ENCODE measurements at regions not wholly inside any gene's neighbourhood (a gene's known extent, or its start where the extent isn't known, plus 50 kb on each side); places are given as distances from the start of the nearest gene placed in this dataset.

DNA sequence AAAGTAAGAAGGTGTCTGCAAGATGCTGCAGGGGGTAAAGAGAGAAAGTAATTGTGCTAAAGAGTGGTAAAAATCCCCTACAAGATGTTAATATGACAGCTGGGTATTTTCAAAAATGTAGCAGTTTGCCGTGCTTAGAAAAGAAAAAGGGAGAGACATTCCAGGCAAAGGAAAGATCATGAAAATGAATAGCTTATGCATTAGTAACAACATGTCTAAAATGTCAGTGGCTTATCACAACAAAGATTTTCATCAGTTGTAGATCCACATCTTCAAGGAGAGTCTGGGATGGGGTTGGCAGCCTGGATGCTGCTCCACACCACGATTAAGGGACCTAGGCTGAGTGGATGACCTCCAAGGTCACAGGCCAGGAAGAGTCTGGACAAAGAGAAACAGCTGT lies 920.9 kb downstream of the GRID1 start:
- no peak overlapping the region for H3K4me3 ChIP-seq (ENCODE audit: low read depth, low read length)
- DNase-seq (ENCODE audit: low read depth): no peak
- TF ChIP-seq, protein P1, sequence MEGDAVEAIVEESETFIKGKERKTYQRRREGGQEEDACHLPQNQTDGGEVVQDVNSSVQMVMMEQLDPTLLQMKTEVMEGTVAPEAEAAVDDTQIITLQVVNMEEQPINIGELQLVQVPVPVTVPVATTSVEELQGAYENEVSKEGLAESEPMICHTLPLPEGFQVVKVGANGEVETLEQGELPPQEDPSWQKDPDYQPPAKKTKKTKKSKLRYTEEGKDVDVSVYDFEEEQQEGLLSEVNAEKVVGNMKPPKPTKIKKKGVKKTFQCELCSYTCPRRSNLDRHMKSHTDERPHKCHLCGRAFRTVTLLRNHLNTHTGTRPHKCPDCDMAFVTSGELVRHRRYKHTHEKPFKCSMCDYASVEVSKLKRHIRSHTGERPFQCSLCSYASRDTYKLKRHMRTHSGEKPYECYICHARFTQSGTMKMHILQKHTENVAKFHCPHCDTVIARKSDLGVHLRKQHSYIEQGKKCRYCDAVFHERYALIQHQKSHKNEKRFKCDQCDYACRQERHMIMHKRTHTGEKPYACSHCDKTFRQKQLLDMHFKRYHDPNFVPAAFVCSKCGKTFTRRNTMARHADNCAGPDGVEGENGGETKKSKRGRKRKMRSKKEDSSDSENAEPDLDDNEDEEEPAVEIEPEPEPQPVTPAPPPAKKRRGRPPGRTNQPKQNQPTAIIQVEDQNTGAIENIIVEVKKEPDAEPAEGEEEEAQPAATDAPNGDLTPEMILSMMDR (IDR thresholded peaks at IDR 0.05; ENCODE audit: low read depth, low read length, missing control alignments): no peak
- in situ Hi-C loops (cut with HindIII; ENCODE audit: low sequenced_read_pairs): no loop called here

DNA sequence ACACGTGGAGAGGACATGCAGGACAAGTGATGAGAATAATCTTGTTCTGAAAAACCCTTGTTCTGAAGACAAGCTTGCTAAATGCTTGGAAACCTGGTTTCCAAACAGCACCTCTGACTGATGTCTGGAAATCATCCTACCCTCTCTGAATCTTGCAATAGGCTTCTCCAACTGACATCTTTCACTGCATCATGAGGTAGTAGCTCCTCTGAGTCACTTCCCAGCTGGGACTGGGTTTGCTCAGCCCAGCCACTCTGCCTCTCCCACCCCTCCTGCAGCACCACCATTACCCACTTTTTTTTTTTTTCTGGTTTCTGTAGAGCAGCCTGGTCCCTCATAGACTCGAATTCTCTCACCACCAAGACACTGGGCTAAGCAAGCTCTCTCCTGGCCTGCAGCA lies 919.8 kb downstream of the GRID1 start:
- in situ Hi-C loops (cut with HindIII; ENCODE audit: low sequenced_read_pairs): no loop called here
- no peak for DNase-seq (ENCODE audit: low read depth)
- TF ChIP-seq, protein P1 (IDR thresholded peaks at IDR 0.05; ENCODE audit: low read depth, low read length, missing control alignments): no peak
- H3K4me3 ChIP-seq (ENCODE audit: low read depth, low read length): no peak overlapping the region

DNA sequence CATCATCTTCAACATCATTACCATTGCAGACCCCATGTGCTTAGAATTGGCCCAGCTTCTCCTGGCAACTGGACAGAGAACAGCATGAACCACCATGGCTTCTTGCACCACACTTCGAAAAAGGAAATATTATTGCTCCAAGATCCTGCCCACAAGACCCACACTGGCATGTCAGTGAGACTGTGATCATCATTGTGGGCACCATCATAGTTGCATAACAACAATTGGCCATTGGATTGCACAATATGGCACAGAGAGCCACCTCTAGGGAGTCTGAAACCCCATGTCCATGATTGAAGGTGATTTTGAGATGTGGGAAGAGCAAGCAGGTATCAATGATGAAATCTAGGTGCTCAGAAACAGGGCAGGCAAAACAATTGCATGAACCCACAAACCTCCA lies 918.9 kb downstream of the GRID1 start:
- DNase-seq (ENCODE audit: low read depth): no peak
- H3K4me3 ChIP-seq (ENCODE audit: low read depth, low read length): no peak overlapping the region
- TF ChIP-seq, protein P1 (IDR thresholded peaks at IDR 0.05; ENCODE audit: low read depth, low read length, missing control alignments): no peak
- in situ Hi-C loops (cut with HindIII; ENCODE audit: low sequenced_read_pairs): no loop called here

DNA sequence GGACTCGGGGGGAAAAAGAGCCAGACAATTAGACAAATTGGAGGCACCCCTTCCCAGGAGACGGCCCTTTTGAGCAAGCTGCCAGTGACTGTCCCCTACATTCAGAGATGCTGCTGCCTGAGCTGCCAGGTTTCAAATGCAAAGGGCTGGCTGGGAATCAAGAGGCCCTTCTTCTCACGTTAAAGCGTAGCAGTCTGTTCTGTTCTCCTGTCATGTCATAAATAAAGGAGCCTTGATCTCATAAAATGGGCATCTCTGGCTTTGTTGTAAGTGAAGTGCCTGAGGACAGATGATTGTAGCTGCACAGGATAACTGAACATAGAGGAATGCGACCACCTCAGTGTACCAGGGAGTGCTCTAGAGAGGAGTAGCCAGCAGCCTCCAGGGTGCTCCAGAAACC lies 917.9 kb downstream of the GRID1 start:
- DNase-seq (ENCODE audit: low read depth): no peak

DNA sequence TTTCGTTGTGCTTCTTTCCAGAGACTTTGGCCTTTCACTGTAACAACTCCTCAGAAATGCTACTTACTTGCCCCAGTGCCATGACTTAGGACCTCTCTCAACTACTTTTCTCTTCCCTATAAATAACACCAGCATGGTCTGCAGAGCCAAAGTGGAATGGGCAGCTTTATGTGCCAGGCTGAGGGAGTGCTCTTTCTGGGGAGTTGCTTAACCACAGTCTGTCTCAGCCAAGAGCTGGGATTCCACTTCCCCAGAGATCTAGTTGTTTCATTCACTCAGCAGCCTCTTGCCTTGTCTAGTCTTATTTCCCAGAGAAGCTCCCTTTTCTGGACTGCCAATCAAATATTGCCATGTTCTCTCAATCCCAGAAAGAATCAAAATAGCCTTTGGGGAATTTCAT lies 912.2 kb downstream of the GRID1 start:
- in situ Hi-C loops (cut with HindIII; ENCODE audit: low sequenced_read_pairs): no loop called here
- DNase-seq (ENCODE audit: low read depth): no peak
- TF ChIP-seq, protein P1 (IDR thresholded peaks at IDR 0.05; ENCODE audit: low read depth, low read length, missing control alignments): no peak

More for the DNA sequence above, 917.9 kb downstream of the GRID1 start:
- H3K4me3 ChIP-seq (ENCODE audit: low read depth, low read length): no peak overlapping the region
- in situ Hi-C loops (cut with HindIII; ENCODE audit: low sequenced_read_pairs): no loop called here
- TF ChIP-seq, protein P1 (IDR thresholded peaks at IDR 0.05; ENCODE audit: low read depth, low read length, missing control alignments): no peak

DNA sequence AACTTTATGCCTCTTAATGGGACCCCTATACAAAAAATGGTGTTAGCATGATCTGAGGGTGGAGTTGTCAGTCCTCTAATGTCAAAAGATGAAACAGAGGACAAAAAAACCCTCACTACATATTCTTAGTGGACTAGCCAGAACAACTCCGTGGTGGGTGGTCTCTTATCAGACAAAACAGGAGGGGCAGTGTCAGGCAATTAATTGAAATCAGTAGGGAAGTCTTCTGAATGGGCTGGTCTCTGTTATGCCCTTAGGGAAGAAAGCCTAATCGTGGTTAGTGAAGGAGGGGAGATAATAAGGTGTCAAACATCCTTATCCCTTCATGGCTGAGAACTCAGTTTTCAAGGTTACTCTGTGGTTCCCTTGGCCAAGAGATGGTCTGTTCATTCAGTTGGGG lies 909.4 kb downstream of the GRID1 start:
- H3K4me3 ChIP-seq (ENCODE audit: low read depth, low read length): no peak overlapping the region
- no peak for DNase-seq (ENCODE audit: low read depth)
- TF ChIP-seq, protein P1 (IDR thresholded peaks at IDR 0.05; ENCODE audit: low read depth, low read length, missing control alignments): no peak
- in situ Hi-C loops (cut with HindIII; ENCODE audit: low sequenced_read_pairs): no loop called here

More for the DNA sequence above, 912.2 kb downstream of the GRID1 start:
- no peak overlapping the region for H3K4me3 ChIP-seq (ENCODE audit: low read depth, low read length)

DNA sequence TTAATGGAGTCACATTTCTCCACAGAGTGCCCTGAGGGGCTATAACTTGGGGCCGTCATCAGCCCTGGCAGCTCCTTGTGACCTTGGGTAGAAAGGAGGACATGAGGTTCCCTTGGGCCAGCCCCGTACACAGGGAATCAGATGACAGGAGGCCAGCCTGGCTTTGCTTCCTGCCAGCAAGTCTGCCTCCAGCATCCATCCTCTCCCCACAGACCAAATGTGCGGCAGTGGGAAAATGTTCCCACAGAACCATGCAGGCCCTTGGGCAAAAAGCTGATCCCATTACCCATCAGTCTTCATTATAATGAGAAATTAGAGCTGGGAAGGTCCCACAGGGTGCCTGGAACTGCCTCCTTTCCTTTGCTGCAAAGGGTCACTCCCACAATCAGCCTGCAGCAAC lies 908.3 kb downstream of the GRID1 start:
- no peak for DNase-seq (ENCODE audit: low read depth)
- in situ Hi-C loops (cut with HindIII; ENCODE audit: low sequenced_read_pairs): no loop called here
- TF ChIP-seq, protein P1 (IDR thresholded peaks at IDR 0.05; ENCODE audit: low read depth, low read length, missing control alignments): no peak

More for the DNA sequence above, 908.3 kb downstream of the GRID1 start:
- H3K4me3 ChIP-seq (ENCODE audit: low read depth, low read length): no peak overlapping the region

All from astrocyte of the cerebellum (primary cell).